ENCODE measurements at regions not wholly inside any gene's neighbourhood (a gene's known extent, or its start where the extent isn't known, plus 50 kb on each side); places are given as distances from the start of the nearest gene placed in this dataset.
"Not testable (repeated sequence)": the region's sequence is repeated elsewhere in the genome, so short reads cannot be mapped to it uniquely, and the experiment has no call there.

DNA sequence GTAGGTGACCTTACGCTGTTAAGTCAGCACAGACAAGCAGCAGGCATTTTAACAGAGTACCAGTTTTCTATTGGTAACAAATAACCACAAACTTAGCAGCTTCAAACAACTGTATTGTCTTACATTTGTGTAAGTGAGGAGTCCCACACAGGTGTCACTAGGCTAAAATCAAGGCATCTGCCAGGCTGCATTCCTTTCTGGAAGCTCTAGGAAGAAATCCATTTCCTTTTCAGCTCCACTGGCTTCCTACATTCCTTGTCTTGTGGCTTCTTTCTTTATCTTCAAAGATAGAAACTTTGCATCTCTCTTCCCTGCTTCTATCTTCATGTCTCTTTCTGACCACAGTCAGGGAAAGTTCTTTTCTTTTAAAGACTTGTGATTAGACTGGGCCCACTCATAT is 139.9 kb downstream of the TMEM144 start:
- no peak overlapping the region for H3K27ac ChIP-seq (ENCODE audit: low read depth in 1 of 2, low read length in 2 of 2)
- DNase-seq = no peak
- intact Hi-C loops (cut with DNase I, micrococcal nuclease) = no loop called here
- no peak overlapping the region for H3K4me3 ChIP-seq (ENCODE audit: low read length)
- POLR2A ChIA-PET = no interaction called here
- no peaks in the 10 kb centered on the region for H3K4me1 ChIP-seq (ENCODE audit: insufficient read depth, low read length)
- no peaks in the 10 kb centered on the region for H3K27me3 ChIP-seq (ENCODE audit: control insufficient read depth in 1 of 2, insufficient read depth in 2 of 2, low read length in 2 of 2)
- Mint-ChIP-seq H3K4me3 (no peak overlapping the region), H3K27ac (no peak overlapping the region), H3K9me3 (no peaks in the 10 kb centered on the region), H3K36me3 (ENCODE audit: low read depth) (no peaks in the 10 kb centered on the region), H3K4me1 (ENCODE audit: low read depth) (no peaks in the 10 kb centered on the region), H3K27me3 (no peaks in the 10 kb centered on the region)
- peaks cover 0 to 3% of the 10 kb centered on the region in 2 experiments for H3K9me3 ChIP-seq (ENCODE audit: control insufficient read depth in 1 of 2, insufficient read depth in 1 of 2, low read length in 2 of 2)
- H3K36me3 ChIP-seq (ENCODE audit: insufficient read depth, low read length) = no peaks in the 10 kb centered on the region
- ATAC-seq (ENCODE audit: poor library complexity) = no peak
- CTCF ChIA-PET = no interaction called here
- TF ChIP-seq, protein P1, sequence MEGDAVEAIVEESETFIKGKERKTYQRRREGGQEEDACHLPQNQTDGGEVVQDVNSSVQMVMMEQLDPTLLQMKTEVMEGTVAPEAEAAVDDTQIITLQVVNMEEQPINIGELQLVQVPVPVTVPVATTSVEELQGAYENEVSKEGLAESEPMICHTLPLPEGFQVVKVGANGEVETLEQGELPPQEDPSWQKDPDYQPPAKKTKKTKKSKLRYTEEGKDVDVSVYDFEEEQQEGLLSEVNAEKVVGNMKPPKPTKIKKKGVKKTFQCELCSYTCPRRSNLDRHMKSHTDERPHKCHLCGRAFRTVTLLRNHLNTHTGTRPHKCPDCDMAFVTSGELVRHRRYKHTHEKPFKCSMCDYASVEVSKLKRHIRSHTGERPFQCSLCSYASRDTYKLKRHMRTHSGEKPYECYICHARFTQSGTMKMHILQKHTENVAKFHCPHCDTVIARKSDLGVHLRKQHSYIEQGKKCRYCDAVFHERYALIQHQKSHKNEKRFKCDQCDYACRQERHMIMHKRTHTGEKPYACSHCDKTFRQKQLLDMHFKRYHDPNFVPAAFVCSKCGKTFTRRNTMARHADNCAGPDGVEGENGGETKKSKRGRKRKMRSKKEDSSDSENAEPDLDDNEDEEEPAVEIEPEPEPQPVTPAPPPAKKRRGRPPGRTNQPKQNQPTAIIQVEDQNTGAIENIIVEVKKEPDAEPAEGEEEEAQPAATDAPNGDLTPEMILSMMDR (IDR thresholded peaks at IDR 0.05) = no peak

DNA sequence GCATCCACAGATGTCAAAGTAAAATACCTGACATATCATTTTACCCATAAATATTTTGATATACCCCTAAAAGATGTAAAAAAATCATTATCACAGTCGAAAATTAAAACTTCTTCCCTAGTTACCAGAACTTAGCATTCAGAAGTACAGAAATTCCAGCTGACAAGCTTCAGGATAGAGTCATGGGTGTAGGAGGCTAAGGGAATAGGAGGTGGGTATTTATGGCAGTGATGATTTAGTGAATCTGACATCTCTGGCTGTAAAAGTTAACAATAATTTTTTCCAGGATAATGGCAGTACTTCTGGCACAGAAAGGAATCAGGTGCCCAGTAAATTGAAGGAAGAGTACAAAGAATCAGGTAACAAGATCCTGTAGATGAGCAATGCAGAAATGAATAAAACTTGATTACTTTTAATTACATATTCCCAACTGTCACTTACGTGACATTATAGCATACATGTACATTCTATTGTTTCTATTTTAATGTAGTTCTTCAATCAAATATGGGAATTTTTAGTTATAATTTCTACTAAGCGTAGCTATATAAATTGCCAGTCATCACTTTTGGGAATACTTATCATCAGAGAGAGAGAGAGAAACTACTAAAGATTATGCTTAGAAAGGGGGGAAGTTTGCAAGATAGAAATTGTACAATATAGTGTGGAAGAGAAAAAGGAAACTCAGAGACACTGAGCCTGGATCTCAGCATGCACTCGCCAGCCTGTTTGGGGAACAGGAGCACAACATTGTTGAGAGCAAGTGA is 143.4 kb downstream of the TMEM144 start:
- Histone ChIP-seq H3K4me3 (ENCODE audit: low read length) (no peak overlapping the region), H3K36me3 (ENCODE audit: insufficient read depth, low read length) (no peaks in the 10 kb centered on the region), H3K9me3 (ENCODE audit: control insufficient read depth in 1 of 2, insufficient read depth in 1 of 2, low read length in 2 of 2) (peaks cover 0 to 1% of the 10 kb centered on the region in 2 experiments), H3K4me1 (ENCODE audit: insufficient read depth, low read length) (no peaks in the 10 kb centered on the region), H3K27ac (ENCODE audit: low read depth in 1 of 2, low read length in 2 of 2) (no peak overlapping the region), H3K27me3 (ENCODE audit: control insufficient read depth in 1 of 2, insufficient read depth in 2 of 2, low read length in 2 of 2) (no peaks in the 10 kb centered on the region)
- Mint-ChIP-seq H3K36me3 (ENCODE audit: low read depth) (no peaks in the 10 kb centered on the region), H3K27ac (no peak overlapping the region), H3K4me1 (ENCODE audit: low read depth) (no peaks in the 10 kb centered on the region), H3K4me3 (no peak overlapping the region), H3K9me3 (peaks cover 4% of the 10 kb centered on the region), H3K27me3 (peaks cover 6% of the 10 kb centered on the region)
- DNase-seq (no peak), ATAC-seq (ENCODE audit: poor library complexity) (no peak)
- POLR2A ChIA-PET = no interaction called here
- intact Hi-C loops (cut with DNase I, micrococcal nuclease) = no loop called here
- TF ChIP-seq, protein P1 (IDR thresholded peaks at IDR 0.05) = no peak
- CTCF ChIA-PET = no interaction called here

DNA sequence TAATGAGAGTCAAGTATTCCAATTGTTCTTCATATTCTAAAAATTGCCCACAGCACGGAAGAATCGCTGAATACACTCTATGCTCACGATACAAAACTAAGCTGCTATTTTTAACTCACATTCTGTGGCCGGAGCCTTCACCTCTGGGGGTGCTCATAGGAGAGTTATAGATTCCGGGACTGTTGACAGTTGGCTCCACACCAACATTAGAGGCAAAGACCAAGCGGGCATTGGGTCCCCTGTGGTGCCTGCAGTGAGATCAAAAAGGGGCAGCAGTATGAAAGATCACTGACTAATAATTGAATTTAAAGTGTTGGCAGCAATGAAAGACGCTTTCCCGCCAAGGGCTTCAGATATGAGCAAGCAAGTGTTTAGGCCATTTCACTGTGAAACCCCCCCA is 146.0 kb downstream of the TMEM144 start:
- no peak for ATAC-seq (ENCODE audit: poor library complexity)
- CTCF ChIA-PET = no interaction called here

DNA sequence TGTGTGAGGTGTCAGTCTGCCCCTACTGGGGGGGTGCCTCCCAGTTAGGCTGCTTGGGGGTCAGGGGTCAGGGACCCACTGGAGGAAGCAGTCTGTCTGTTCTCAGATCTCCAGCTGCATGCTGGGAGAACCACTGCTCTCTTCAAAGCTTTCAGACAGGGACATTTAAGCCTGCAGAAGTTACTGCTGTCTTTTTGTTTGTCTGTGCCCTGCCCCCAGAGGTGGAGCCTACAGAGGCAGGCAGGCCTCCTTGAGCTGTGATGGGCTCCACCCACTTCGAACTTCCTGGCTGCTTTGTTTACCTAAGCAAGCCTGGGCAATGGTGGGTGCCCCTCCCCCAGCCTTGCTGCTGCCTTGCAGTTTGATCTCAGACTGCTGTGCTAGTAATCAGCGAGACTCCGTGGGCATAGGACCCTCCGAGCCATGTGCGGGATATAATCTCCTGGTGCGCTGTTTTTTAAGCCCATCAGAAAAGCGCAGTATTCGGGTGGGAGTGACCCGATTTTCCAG is 153.7 kb upstream of the RXFP1 start:
- H3K4me3 ChIP-seq (ENCODE audit: low read length); POLR2A ChIA-PET; H3K27me3 Mint-ChIP-seq; H3K27ac Mint-ChIP-seq; H3K4me1 ChIP-seq (ENCODE audit: insufficient read depth, low read length); intact Hi-C loops (cut with DNase I, micrococcal nuclease); H3K4me3 Mint-ChIP-seq; H3K27ac ChIP-seq (ENCODE audit: low read depth in 1 of 2, low read length in 2 of 2); DNase-seq; H3K36me3 ChIP-seq (ENCODE audit: insufficient read depth, low read length); ATAC-seq (ENCODE audit: poor library complexity); H3K4me1 Mint-ChIP-seq (ENCODE audit: low read depth); H3K36me3 Mint-ChIP-seq (ENCODE audit: low read depth); H3K27me3 ChIP-seq (ENCODE audit: control insufficient read depth in 1 of 2, insufficient read depth in 2 of 2, low read length in 2 of 2); CTCF ChIA-PET; H3K9me3 Mint-ChIP-seq; H3K9me3 ChIP-seq (ENCODE audit: control insufficient read depth in 1 of 2, insufficient read depth in 1 of 2, low read length in 2 of 2): not testable (repeated sequence)

More for the DNA sequence above, 146.0 kb downstream of the TMEM144 start:
- H3K4me1 ChIP-seq (ENCODE audit: insufficient read depth, low read length) = no peaks in the 10 kb centered on the region
- POLR2A ChIA-PET = no interaction called here
- Mint-ChIP-seq H3K27ac (no peak overlapping the region), H3K4me1 (ENCODE audit: low read depth) (no peaks in the 10 kb centered on the region), H3K36me3 (ENCODE audit: low read depth) (no peaks in the 10 kb centered on the region), H3K4me3 (no peak overlapping the region), H3K9me3 (peaks cover 6% of the 10 kb centered on the region), H3K27me3 (peaks cover 6% of the 10 kb centered on the region)
- H3K4me3 ChIP-seq (ENCODE audit: low read length) = no peak overlapping the region
- H3K27me3 ChIP-seq (ENCODE audit: control insufficient read depth in 1 of 2, insufficient read depth in 2 of 2, low read length in 2 of 2) = no peaks in the 10 kb centered on the region
- H3K36me3 ChIP-seq (ENCODE audit: insufficient read depth, low read length) = no peaks in the 10 kb centered on the region
- intact Hi-C loops (cut with DNase I, micrococcal nuclease) = no loop called here
- DNase-seq = no peak
- H3K27ac ChIP-seq (ENCODE audit: low read depth in 1 of 2, low read length in 2 of 2) = no peak overlapping the region
- no peaks in the 10 kb centered on the region for H3K9me3 ChIP-seq (ENCODE audit: control insufficient read depth in 1 of 2, insufficient read depth in 1 of 2, low read length in 2 of 2)
- TF ChIP-seq, protein P1 (IDR thresholded peaks at IDR 0.05) = no peak
